HG02885 (cell line): ENCODE measurements at regions not wholly inside any gene's neighbourhood (a gene's known extent, or its start where the extent isn't known, plus 50 kb on each side); places are given as distances from the start of the nearest gene placed in this dataset.

Experiments
- ATAC-seq: cut with Tn5 transposase; IDR thresholded peaks from one replicate; pipeline ENCODE4 v1.9.1; 2021; ENCODE audit warnings: mild to moderate bottlenecking; ENCODE audit not compliant: unreplicated experiment, poor library complexity

DNA sequence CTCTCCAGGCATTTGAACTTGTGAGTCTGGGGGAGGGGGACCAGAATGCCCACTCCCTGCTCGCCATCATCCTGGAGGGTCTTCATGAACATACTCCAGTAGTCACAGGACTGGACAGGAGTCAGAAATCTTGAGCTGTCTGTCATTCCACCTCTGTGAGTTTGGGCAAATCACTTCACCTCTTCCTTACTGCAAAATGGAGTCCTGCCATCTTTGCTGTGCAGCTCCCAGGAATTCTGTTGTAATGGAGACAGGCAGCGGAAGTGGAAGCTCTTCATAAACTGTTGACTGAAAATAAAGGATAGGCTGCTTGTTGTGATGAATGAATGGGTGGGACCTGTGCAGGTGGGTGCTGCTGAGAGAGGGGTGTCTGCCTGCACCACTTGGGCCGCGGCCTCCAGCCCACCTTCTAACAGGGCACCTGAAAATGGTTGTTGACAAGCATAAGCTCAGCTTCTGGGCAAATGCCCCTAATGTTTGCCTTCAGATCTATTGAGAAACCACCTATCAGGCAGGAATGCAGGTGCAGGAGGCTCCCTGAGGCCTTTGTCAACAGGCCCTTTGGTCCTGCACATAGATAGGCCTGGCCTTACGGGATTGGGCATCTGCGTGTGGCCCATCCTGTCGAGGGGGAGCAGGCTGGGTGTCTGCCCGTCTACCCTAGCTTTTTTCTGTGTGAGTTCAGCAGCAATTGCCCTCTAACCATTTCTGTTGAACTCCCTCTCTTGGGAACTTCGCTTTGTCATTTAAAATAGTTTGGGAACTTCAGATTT lies 321.0 kb downstream of the RPS6KC1 start:
- no peak for ATAC-seq

- ATAC-seq, result peak; percentile 90
Measured at GRCh38 chr1:213374369-213374768, 323.3 kb downstream of the RPS6KC1 start.

- no peak for ATAC-seq
Measured at GRCh38 chr1:213375002-213375401, 324.0 kb downstream of the RPS6KC1 start.

DNA sequence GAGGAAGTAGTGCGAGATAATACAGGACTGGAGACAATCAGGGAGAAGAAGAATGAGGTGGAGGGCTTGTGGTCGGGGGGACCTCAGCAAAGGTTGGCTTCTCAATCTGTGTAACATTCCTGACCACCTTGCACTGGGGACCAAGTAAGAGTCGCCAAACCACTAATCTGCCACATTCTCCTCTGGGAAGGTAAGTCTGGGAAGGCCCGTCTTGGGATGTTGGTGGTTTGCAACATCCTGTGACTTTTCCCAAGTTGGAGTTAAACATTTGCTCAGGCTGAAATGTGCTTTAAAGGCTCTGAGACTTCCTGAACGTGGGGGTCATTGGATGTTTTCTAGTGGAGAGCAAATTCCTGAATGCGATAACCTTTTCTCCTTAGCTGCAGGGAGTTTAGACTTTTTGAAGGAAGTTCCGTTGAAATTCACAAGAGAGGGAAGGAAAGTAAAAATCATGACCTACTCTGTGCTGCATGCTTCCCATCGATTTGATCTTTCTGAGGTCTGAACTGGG lies 325.9 kb downstream of the RPS6KC1 start:
- ATAC-seq, result no peak

DNA sequence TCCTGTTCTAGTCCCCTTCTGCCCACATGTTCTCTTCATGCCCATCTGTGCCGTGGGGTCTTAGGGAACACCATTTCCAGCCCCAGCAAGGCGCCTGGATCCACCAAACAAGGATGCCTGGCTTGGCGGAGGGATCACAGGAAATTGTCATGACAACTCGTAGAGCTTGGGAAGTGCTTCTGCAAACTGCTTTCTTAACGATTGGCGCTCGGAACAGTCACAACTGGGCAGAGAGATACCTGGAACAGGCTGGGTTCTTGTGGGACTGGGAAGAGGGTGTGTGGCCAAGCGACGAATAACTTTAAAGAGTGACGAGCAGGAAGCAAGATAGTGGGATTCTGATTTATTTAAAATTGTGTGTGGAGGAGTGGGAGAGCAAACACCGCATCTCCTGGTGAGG lies 329.8 kb downstream of the RPS6KC1 start:
- ATAC-seq, result no peak

GRCh38 chr1:213381572-213382084 lies 330.6 kb downstream of the RPS6KC1 start:
- no peak for ATAC-seq

DNA sequence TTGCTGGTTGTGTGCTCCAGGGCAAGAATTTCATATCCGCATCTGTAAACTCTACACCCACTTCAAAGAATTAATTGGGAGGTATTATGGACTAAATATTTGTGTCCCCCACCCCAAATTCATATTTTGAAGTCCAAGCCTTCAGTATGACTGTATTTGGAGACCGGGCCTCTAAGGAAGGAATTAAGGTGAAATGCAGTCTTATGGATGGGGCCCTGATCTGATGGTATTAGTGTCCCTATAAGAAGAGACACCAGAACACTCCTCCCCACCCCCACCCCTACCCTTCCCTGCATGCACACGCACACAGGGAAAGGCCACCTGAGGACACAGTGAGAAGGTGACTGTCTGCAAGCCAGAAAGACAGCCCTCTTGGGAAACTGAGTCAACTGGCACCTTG lies 332.4 kb downstream of the RPS6KC1 start:
- no peak for ATAC-seq

GRCh38 chr1:213385201-213385600 lies 334.2 kb downstream of the RPS6KC1 start:
- no peak for ATAC-seq

GRCh38 chr1:213385806-213386324 lies 334.8 kb downstream of the RPS6KC1 start:
- no peak for ATAC-seq

- ATAC-seq, result no peak
Measured at GRCh38 chr1:213387380-213388015, 336.5 kb downstream of the RPS6KC1 start.

GRCh38 chr1:213388199-213388598 lies 337.2 kb downstream of the RPS6KC1 start:
- ATAC-seq, result no peak

DNA sequence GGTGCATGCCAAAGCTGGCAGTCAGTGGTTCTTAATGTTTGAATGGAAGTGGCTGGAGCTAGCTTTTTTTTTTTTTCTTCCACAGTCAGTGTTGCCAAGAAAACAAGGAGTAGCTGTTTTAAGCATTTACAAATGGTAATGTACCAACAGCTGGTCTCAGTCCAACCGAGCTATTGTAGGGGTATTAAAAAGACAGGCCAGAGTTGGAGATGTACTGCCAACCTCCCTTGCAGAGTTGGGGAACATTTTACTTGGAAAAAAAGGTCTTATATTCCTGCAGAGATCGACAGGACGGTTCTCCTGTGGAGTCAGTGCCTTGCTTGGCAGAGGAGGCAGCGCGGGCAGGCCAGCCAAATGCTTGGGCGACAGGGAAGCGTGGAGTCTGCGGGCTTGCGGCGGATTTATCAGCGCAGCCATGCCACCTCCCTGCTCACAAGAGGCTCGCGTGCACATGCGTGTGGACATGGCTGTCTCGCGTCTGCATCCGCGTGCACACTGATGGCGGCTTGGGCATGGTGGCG lies 338.1 kb downstream of the RPS6KC1 start:
- ATAC-seq, result no peak

DNA sequence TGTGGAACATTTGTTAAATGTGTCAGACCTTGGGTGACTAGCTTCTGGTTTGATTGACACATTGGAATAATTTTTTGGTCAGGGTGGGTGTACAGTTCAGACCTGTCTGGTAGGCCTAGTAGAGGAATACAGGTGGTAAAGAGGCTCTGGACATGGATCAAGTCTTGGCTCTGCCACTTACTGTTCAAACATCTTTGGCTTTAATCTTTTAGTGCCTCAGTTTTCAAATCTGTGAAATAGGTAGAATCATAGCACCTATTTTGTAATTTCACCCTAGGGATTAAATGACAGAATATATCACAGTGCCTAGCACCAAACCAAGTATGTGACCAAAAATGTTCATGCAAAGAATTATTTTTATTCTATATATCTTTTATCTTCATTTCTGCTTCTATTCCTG lies 340.4 kb downstream of the RPS6KC1 start:
- no peak for ATAC-seq

GRCh38 chr1:213393860-213394259 lies 342.8 kb downstream of the RPS6KC1 start:
- no peak for ATAC-seq

- ATAC-seq, result no peak
Measured at GRCh38 chr1:213394837-213395236, 343.8 kb downstream of the RPS6KC1 start.

GRCh38 chr1:213397638-213398037 lies 346.6 kb downstream of the RPS6KC1 start:
- ATAC-seq, result no peak

GRCh38 chr1:213399695-213400094 lies 348.7 kb downstream of the RPS6KC1 start:
- ATAC-seq, result no peak

DNA sequence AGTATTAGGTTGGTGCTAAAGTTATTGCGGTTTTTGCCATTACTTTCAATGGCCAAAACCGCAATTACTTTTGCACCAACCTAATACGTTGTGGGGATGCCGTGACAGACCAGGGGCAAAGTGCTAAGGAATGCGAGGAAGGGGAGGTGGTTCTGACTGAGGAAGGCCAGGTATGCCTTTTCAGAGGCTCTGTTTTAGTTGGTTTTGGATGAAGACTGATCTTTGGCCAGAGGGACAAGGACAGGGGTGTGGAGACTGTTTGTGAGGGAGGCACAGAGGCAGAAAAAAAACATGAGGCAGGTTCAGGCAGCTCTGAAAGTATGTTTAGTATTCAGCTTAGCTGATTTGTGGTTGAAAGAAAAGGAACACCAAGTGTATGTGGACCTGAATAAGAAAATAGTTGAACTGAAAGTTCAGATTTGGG lies 358.2 kb downstream of the RPS6KC1 start:
- ATAC-seq, result no peak

- no peak for ATAC-seq
Measured at GRCh38 chr1:213409971-213410370, 358.9 kb downstream of the RPS6KC1 start.

- ATAC-seq, result no peak
Measured at GRCh38 chr1:213414346-213414745, 363.3 kb downstream of the RPS6KC1 start.

GRCh38 chr1:213414911-213415310 lies 363.9 kb downstream of the RPS6KC1 start:
- no peak for ATAC-seq
